Effector memory CD4-positive, alpha-beta T cell (primary cell): ENCODE measurements at regions not wholly inside any gene's neighbourhood (a gene's known extent, or its start where the extent isn't known, plus 50 kb on each side); places are given as distances from the start of the nearest gene placed in this dataset.

Experiments
- DNase-seq, 3 donors: peaks; one replicate each; pipeline ENCODE4 v3.0.0-alpha.2; 2020
- H3K27ac ChIP-seq: 2 replicates; pipeline ENCODE4 v1.7.0; 2013; ENCODE audit warnings: mild to moderate bottlenecking, low read length, moderate library complexity; ENCODE audit not compliant: insufficient read depth, poor library complexity, severe bottlenecking
- H3K27me3 ChIP-seq: replicated peaks from 2 replicates; pipeline ENCODE4 v1.7.0; 2013; ENCODE audit warnings: mild to moderate bottlenecking, low read length; ENCODE audit not compliant: insufficient read depth, control insufficient read depth, poor library complexity, severe bottlenecking
- H3K36me3 ChIP-seq: 2 replicates; pipeline ENCODE4 v1.7.0; 2013; ENCODE audit warnings: mild to moderate bottlenecking, low read length, moderate library complexity; ENCODE audit not compliant: control insufficient read depth, insufficient read depth
- H3K4me1 ChIP-seq: 2 replicates; pipeline ENCODE4 v1.7.0; 2013; ENCODE audit warnings: low read length, mild to moderate bottlenecking; ENCODE audit not compliant: control insufficient read depth, insufficient read depth, poor library complexity, severe bottlenecking
- H3K4me3 ChIP-seq: 2 replicates; pipeline ENCODE4 v1.7.0; 2013; ENCODE audit warnings: low read length, low read depth, mild to moderate bottlenecking; ENCODE audit not compliant: insufficient read depth, poor library complexity, severe bottlenecking
- H3K9me3 ChIP-seq: 2 replicates; pipeline ENCODE4 v1.7.0; 2013; ENCODE audit warnings: mild to moderate bottlenecking, low read length, moderate library complexity; ENCODE audit not compliant: control insufficient read depth

DNA sequence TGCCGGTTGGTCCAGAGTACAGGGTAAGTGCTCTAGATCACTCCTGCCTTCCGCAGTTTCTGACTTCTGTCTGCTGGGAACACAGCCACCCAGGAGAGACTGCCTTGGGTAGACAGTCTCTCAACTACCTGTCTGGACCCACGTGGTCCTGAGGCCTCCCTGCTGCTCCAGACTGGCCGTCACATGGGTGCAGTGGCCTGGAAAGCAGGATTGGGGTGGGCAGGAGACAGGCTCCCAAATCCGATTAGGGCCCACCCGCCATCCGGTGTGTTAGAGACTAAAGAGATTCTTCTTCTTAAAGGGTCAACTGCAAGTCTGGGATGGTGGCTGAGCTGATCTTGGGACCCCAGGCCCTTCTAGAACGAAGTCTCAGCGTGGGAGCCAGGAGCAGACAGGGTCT, 105.5 kb downstream of the EBNA1BP2 start:
- Histone ChIP-seq H3K36me3 (no peaks in the 10 kb centered on the region), H3K4me1 (peaks cover 5% of the 10 kb centered on the region), H3K27ac (no peak overlapping the region), H3K27me3 (no peaks in the 10 kb centered on the region), H3K4me3 (no peak overlapping the region), H3K9me3 (no peaks in the 10 kb centered on the region)
- no peak for DNase-seq

DNA sequence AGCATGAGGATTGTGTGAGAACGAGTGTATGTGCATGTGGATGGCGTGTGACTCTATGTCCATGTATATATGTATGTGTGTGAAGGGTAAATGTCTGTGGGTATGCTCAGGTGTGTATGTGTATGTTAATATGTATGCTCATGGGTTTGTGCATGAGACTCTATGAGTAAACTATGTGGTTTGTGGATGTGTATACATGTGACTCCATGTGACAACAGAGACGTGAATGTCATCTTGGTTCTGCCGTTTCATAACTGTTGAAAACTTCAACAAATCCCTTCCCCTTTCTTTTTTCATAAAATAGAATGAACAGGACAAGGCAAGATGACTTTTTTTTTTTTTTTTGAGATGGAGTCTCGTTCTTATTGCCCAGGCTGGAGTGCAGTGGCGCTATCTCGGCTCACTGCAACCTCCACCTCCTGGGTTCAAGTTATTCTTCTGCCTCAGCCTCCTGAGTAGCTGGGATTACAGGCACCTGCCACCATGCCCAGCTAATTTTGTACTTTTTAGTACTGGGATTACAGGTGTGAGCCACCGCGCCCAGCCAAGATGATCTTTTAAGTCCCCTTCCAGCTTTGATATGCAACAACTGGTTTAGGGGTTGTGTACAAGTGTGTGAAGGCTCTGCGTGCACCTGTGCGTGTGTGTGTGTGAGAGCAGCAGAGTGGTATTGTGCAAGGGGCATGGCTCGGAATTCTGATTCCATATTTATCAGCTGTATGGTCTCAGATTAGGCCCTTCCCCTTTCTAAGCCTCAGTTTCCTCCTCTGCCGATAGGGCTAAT, 106.3 kb downstream of the EBNA1BP2 start:
- H3K4me3 ChIP-seq, result no peak overlapping the region
- no peaks in the 10 kb centered on the region for H3K36me3 ChIP-seq
- no peaks in the 10 kb centered on the region for H3K27me3 ChIP-seq
- peaks cover 5% of the 10 kb centered on the region for H3K4me1 ChIP-seq
- H3K9me3 ChIP-seq, result no peaks in the 10 kb centered on the region
- H3K27ac ChIP-seq, result no peak overlapping the region
- no peak for DNase-seq

DNA sequence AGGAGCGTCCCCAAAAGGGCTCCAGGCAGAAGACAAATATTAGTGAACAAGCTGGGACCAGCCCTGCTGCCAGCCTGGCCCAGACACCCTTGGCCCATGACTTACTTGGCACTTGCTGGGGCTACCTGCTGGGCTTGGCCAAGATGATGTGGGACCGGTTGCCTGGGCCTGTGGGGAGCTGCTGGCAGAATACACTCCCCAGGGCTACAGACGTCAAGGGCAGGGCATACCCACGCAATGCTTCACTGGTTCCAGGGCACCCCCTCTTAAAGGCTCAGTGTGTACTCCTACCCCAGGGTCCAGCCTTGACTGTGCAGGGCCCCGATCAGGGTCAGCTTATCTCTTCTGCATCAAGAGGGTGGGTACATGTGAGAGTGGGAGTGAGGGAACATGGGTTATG, 106.5 kb upstream of the SLC2A1 start:
- no peak overlapping the region for H3K27ac ChIP-seq
- DNase-seq, result no peak
- no peaks in the 10 kb centered on the region for H3K27me3 ChIP-seq

DNA sequence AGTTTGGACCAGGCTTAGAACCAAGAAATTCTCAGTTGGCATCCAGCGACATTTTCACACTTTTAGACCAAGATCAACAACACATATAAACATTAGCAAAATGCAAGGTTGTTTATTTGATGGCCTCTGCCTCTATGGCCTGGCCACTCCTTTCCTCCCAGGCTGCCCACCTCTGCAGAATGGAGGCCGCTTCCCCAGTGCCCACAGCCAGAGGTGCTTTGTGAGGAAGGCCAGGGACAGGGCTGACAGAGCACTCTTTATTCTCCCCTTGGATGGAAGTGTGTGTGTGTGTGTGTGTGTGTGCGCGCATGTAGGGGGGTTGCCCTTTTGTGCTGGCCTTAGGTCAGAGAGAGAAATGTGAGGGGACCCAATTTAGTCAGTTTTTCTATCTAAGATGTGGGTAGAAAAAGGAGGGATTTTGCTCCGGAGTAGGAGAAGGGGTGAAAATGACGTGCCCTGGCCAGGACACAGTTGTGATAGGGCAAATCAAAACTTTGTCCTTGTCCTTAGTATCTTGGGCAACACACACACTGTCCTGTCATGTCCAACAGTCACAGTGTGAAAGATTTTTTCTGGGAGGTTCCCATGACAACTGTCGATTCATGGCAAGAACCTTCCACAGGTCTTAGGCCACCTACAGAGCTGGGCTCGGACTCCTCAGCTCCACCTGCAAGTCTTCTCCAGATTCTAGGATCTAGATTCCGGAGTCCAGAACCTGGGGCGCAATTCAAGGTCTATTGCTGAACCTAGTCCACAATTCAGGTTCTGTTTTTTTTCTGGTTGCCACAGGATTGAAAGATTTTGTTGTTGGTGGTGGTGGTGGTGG, 104.9 kb upstream of the SLC2A1 start:
- DNase-seq, result no peak

More for the DNA sequence above, 106.5 kb upstream of the SLC2A1 start:
- H3K4me3 ChIP-seq, result no peak overlapping the region
- no peaks in the 10 kb centered on the region for H3K36me3 ChIP-seq
- peaks cover 5% of the 10 kb centered on the region for H3K4me1 ChIP-seq
- H3K9me3 ChIP-seq, result no peaks in the 10 kb centered on the region

DNA sequence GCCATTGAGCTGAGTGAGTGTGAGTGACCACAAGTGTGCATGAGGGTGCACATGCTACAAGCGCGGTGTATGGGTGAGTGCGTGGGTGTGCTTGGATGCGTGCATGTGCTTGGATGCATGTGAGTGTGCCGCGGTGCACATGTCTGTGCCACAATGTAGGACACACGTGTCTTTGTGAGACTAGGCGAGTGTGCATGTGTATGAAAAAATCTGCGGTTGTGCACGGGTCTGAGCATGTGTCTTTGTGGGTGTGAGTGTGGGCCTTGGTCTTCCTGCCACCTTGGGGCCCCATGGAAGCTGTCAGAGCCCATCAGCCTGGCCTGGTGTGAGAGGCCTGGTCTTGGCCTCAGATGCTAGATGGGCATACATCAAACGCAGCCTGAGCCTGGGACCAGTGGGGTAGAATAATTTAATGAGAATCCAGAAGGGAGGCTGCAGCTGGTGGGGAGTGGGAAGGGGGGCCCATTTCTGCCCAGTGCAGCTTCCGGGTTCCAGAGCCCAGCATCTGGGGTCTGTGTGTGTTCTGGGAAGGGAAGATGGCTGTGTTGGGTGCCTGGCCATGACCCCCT, 103.9 kb upstream of the SLC2A1 start:
- DNase-seq, result no peak
- Histone ChIP-seq H3K4me1 (no peaks in the 10 kb centered on the region), H3K9me3 (no peaks in the 10 kb centered on the region), H3K36me3 (no peaks in the 10 kb centered on the region), H3K27ac (no peak overlapping the region), H3K4me3 (no peak overlapping the region), H3K27me3 (no peaks in the 10 kb centered on the region)

More for the DNA sequence above, 104.9 kb upstream of the SLC2A1 start:
- Histone ChIP-seq H3K4me3 (no peak overlapping the region), H3K9me3 (no peaks in the 10 kb centered on the region), H3K27me3 (no peaks in the 10 kb centered on the region), H3K27ac (no peak overlapping the region), H3K4me1 (peaks cover 3% of the 10 kb centered on the region), H3K36me3 (no peaks in the 10 kb centered on the region)

DNA sequence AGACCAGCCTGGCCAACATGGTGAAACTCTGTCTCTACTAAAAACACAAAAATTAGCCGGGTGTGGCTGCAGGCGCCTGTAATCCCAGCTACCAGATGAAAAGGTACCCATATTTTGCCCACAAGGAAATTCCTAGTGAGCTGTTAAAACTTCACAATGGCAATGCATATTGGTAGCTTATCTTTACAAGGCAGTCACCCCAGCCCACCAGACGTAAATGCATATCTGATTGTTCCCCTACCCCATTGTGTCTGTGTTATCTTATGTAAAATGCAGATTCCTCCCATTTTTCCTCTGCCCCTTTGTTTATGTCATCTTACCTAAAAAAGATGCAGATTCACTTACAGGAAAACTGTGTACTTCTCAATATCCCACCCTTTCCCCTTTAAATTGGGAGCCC, 103.1 kb upstream of the SLC2A1 start:
- DNase-seq, result no peak
- H3K4me1 ChIP-seq, result no peaks in the 10 kb centered on the region
- H3K36me3 ChIP-seq, result no peaks in the 10 kb centered on the region
- H3K27ac ChIP-seq, result no peak overlapping the region
- no peaks in the 10 kb centered on the region for H3K9me3 ChIP-seq
- no peak overlapping the region for H3K4me3 ChIP-seq
- no peaks in the 10 kb centered on the region for H3K27me3 ChIP-seq

DNA sequence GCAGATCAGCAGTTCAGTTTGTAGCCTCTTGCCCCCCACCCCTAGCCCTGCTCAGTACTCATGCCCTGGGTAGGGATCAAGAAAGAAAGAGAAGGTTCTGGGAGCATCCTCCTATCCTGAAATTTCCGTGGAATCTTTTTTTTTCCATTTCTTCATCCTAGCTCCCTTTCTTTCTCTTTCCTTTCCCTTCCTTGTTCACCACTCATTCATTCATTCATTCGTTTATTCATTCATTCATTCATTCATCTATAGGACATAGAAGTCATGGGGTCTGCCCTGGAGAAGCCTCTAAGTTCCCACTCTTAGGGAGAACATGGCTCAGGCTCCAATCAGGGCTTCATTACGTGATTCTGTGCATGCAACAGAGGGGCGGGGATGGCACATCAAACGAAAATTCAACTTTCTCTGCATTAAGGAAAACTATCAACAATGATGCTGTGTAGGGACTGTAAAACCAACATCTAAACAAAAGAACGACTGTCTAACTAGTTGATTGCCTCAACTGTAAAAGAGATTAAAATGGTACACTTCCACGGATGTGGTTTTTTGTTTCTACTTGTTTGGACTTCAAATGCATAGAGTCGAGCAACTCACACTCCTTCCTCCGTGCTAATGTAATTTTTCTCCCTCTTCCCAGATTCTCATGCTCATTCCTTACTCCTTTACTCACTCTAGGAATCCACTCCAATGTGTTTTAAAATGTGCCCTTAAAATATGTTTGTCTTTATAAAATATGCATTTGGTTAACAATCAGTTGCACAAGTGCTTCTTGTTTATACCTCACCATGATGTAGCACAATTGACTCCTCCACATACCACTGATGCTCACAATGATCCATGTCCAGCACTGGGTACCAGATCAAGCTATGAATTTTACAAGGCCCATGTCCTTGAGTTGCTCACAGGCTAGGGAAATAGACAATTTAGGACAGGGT, 101.2 kb upstream of the SLC2A1 start:
- no peaks in the 10 kb centered on the region for H3K36me3 ChIP-seq
- H3K27ac ChIP-seq, result no peak overlapping the region
- H3K4me1 ChIP-seq, result no peaks in the 10 kb centered on the region
- DNase-seq, result no peak
- H3K9me3 ChIP-seq, result no peaks in the 10 kb centered on the region
- no peaks in the 10 kb centered on the region for H3K27me3 ChIP-seq
- no peak overlapping the region for H3K4me3 ChIP-seq

DNA sequence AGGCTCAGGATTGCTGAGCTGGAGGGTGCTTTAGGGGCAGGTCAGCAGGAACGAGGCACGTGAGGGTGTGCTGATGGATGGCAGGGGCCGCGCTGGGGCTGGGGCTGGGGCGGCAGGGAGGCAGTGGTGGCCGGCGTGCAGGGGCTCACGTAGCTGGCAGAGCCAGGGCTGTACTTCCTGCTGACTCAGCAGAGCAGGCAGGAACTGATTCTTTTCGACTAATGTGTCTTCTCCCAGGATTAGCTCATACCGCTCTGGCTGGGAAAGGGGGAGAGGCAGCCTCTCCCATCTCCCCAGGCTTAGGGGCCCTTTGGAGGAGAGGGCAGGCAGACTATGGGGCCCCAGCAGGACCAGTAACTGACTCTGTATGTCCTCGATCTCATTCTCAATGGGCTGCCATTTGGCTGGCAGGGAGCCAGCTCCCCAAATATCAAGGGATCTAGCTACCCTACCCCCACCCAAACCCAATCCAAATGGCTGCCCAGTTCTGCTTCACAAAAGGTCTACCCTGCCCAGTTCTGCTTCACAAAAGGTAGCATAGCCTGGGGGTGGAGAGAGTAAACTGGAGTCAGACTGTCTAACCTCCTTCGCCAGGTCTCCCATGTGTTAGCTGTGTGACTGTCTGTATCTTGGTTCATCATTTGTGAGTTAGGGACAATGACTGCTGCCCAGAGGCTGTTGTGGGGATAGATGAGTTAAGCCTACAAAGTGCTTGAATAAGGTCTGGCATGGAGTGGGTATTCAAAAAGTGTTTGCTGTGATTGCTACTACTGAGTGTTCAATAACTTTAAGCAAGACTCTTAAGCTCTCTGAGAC, 100.1 kb upstream of the SLC2A1 start:
- Histone ChIP-seq H3K4me3 (no peak overlapping the region), H3K27me3 (no peaks in the 10 kb centered on the region), H3K9me3 (no peaks in the 10 kb centered on the region), H3K36me3 (no peaks in the 10 kb centered on the region), H3K27ac (no peak overlapping the region), H3K4me1 (no peaks in the 10 kb centered on the region)
- DNase-seq, result no peak

DNA sequence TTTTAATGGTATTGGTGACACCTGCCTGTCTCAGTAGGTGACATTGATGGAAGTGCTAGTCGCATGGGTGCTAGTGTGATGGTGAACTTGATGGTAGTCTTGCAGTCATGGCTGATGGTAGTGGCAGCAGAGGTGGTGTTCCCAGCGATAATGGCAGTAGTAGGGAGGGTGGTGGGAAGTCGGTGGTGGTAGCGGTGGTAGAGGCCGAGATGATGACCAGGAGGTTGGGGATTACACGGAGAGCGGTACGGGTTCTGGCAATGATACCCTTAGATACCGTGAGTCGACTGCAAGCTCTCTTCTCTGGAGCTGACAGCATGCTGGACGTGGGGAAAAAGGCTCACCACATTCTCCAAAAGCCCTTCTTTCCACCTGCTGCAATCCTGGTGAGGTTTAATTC, 99.4 kb upstream of the SLC2A1 start:
- no peaks in the 10 kb centered on the region for H3K36me3 ChIP-seq
- no peak overlapping the region for H3K27ac ChIP-seq
- no peaks in the 10 kb centered on the region for H3K27me3 ChIP-seq
- no peaks in the 10 kb centered on the region for H3K9me3 ChIP-seq
- no peak overlapping the region for H3K4me3 ChIP-seq
- DNase-seq, result no peak
- H3K4me1 ChIP-seq, result no peaks in the 10 kb centered on the region
